ENCODE measurements at regions not wholly inside any gene's neighbourhood (a gene's known extent, or its start where the extent isn't known, plus 50 kb on each side); places are given as distances from the start of the nearest gene placed in this dataset.

DNA sequence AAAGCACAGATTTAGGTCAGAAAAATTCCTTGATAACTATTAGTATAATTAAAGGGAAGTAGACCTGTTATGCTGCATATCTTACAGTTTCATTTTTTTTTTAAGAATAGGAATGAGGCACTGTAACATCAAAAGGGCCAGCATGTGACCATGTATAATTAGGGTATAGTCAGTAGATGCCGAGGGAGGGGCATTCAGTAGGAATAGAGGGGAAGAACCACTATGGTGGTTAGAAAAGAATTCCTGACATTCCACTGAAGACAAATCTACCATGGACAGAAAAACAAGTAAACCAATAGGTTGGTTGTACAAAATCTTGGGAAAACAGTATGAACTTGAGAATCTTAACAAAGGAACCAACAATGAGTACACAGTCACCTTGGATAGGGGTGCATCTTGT lies 78.4 kb upstream of the CCDC179 start:
- TF ChIP-seq, protein P1, sequence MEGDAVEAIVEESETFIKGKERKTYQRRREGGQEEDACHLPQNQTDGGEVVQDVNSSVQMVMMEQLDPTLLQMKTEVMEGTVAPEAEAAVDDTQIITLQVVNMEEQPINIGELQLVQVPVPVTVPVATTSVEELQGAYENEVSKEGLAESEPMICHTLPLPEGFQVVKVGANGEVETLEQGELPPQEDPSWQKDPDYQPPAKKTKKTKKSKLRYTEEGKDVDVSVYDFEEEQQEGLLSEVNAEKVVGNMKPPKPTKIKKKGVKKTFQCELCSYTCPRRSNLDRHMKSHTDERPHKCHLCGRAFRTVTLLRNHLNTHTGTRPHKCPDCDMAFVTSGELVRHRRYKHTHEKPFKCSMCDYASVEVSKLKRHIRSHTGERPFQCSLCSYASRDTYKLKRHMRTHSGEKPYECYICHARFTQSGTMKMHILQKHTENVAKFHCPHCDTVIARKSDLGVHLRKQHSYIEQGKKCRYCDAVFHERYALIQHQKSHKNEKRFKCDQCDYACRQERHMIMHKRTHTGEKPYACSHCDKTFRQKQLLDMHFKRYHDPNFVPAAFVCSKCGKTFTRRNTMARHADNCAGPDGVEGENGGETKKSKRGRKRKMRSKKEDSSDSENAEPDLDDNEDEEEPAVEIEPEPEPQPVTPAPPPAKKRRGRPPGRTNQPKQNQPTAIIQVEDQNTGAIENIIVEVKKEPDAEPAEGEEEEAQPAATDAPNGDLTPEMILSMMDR (IDR thresholded peaks at IDR 0.05): no peak
- TF ChIP-seq EP300 (IDR thresholded peaks at IDR 0.05): no peak
- no peak for TF ChIP-seq POLR2A (IDR thresholded peaks at IDR 0.05)

Measured in stomach (tissue), 4 donors.